Left lung (tissue), 4 donors: ENCODE measurements at regions not wholly inside any gene's neighbourhood (a gene's known extent, or its start where the extent isn't known, plus 50 kb on each side); places are given as distances from the start of the nearest gene placed in this dataset.

ENCODE experiments used
- ATAC-seq: fragments of 200-7000 bp; cut with Tn5 transposase; one replicate; pipeline ENCODE4 v1.9.1; 2020; ENCODE audit warnings: moderate library complexity
- DNase-seq, 4 donors: peaks; one replicate each; pipeline ENCODE4 v3.0.0-alpha.2; 2013 to 2020
- H3K27ac ChIP-seq, 2 donors: fragments of 200-600 bp; sonication (generic) in 1 of 2; one replicate each; pipeline versions ENCODE4 v1.5.0 to v1.8.0; 2020 to 2021
- H3K27me3 ChIP-seq, 2 donors: fragments of 200-600 bp; sonication (generic) in 1 of 2; one replicate each; pipeline versions ENCODE4 v1.5.0 to v1.8.0; 2020 to 2021
- H3K36me3 ChIP-seq, 2 donors: fragments of 200-600 bp; sonication (generic) in 1 of 2; one replicate each; pipeline versions ENCODE4 v1.5.0 to v1.8.0; 2020 to 2021
- H3K4me1 ChIP-seq, 2 donors: fragments of 200-600 bp; one replicate each; pipeline ENCODE4 v1.8.0; 2021
- H3K4me3 ChIP-seq, 2 donors: fragments of 200-600 bp; sonication (generic) in 1 of 2; one replicate each; pipeline versions ENCODE4 v1.5.0 to v1.8.0; 2020 to 2021; ENCODE audit warnings: mild to moderate bottlenecking in 1 of 2
- H3K9me3 ChIP-seq, 2 donors: fragments of 200-600 bp; sonication (generic) in 1 of 2; one replicate each; pipeline versions ENCODE4 v1.5.0 to v1.8.0; 2020 to 2021
- intact Hi-C, 2 donors: fragments of 100-400 bp; cut with DNase I; formaldehyde crosslinking; loops; one replicate each; pipeline versions ENCODE4 v1.11.2 to v1.14.2; 2022
- TF ChIP-seq, protein P1 (sequence below), 2 donors: fragments of 200-600 bp; sonication (generic) in 1 of 2; IDR thresholded peaks; one replicate each; pipeline versions ENCODE4 v1.5.0 to v1.8.0; 2021; ENCODE audit warnings: antibody characterized with exemption in 2 of 2
- donor health status: DM: no; HTN: yes; CAD: no.
- donor health status: DM: no; HTN: no; CAD: no.

DNA sequence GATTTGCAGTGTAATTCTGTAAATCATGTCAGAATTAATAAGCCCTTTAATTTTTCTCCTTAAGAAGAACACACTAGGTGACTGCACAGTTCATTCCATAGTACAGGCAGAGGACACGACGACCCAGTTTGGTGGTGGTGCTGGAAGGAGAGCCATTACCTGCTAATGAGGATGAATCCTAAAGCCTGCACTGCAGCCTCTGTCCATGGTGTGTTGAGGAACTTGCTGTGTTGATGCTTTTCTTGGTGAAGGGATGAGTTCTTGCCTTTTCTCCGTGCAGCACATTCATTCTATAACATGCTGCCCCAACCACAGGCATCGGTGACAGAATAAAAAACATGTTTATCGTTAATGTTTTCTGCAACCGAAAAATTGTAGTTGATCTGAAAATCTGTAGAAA, 89.6 kb upstream of the VEPH1 start:
- no peak for DNase-seq
- intact Hi-C loops: no loop called here
- Histone ChIP-seq H3K27ac (no peak overlapping the region), H3K4me1 (no peaks in the 10 kb centered on the region), H3K27me3 (peaks cover 0 to 4% of the 10 kb centered on the region in 2 donors), H3K4me3 (no peak overlapping the region), H3K36me3 (no peaks in the 10 kb centered on the region), H3K9me3 (no peaks in the 10 kb centered on the region)
- TF ChIP-seq, protein P1, sequence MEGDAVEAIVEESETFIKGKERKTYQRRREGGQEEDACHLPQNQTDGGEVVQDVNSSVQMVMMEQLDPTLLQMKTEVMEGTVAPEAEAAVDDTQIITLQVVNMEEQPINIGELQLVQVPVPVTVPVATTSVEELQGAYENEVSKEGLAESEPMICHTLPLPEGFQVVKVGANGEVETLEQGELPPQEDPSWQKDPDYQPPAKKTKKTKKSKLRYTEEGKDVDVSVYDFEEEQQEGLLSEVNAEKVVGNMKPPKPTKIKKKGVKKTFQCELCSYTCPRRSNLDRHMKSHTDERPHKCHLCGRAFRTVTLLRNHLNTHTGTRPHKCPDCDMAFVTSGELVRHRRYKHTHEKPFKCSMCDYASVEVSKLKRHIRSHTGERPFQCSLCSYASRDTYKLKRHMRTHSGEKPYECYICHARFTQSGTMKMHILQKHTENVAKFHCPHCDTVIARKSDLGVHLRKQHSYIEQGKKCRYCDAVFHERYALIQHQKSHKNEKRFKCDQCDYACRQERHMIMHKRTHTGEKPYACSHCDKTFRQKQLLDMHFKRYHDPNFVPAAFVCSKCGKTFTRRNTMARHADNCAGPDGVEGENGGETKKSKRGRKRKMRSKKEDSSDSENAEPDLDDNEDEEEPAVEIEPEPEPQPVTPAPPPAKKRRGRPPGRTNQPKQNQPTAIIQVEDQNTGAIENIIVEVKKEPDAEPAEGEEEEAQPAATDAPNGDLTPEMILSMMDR (IDR thresholded peaks at IDR 0.05): no peak
- no peak for ATAC-seq

DNA sequence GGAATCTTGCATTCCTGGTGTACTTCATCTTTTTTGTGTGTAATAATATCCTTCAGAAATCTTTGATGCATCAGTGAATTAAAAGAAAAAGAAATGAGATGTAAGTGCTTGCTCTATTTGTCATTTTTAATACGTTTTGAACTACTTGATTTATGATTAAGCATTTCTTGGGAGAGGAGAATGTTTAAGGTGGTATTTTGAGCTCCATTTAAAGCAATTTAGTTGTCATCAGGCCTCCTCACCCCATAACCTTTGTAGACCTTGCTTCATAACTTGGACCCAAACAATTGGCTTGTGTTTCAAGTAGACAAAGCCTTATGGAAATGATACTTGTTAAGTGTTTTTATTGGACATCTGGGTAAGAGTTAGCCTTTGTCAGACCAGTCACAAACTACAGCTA, 87.1 kb upstream of the VEPH1 start:
- no peak overlapping the region for H3K4me3 ChIP-seq
- peaks cover 0 to 4% of the 10 kb centered on the region in 2 donors for H3K27me3 ChIP-seq
- TF ChIP-seq, protein P1 (IDR thresholded peaks at IDR 0.05): no peak
- DNase-seq (no peak), ATAC-seq (no peak)
- H3K4me1 ChIP-seq: no peaks in the 10 kb centered on the region
- H3K27ac ChIP-seq: no peak overlapping the region
- no peaks in the 10 kb centered on the region for H3K36me3 ChIP-seq
- H3K9me3 ChIP-seq: no peaks in the 10 kb centered on the region
- intact Hi-C loops: no loop called here

DNA sequence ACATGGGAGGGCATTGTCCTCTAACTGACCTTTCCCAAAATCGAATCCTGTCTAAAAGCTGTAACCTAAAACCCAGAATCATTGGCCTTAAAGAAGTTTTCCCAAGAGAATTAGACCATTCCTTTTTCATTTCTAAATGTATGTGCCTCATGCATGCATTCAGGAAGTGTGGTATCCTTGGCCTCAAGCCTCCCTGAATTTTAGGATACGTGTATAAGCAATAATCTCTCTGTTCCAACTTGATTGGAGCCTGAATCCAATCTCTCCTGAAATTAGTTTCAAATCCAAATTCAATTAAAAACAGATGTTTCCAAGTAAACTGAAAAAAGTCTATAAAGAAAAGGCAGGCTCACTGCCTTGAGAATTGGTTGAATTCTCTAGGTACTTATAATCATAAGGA, 86.0 kb upstream of the VEPH1 start:
- no peak overlapping the region for H3K4me3 ChIP-seq
- no peaks in the 10 kb centered on the region for H3K4me1 ChIP-seq
- no peak for DNase-seq
- intact Hi-C loops: no loop called here
- no peak for ATAC-seq
- TF ChIP-seq, protein P1 (IDR thresholded peaks at IDR 0.05): no peak
- H3K36me3 ChIP-seq: no peaks in the 10 kb centered on the region
- H3K27ac ChIP-seq: no peak overlapping the region
- no peaks in the 10 kb centered on the region for H3K9me3 ChIP-seq
- H3K27me3 ChIP-seq: peaks cover 0 to under 1% of the 10 kb centered on the region in 2 donors

DNA sequence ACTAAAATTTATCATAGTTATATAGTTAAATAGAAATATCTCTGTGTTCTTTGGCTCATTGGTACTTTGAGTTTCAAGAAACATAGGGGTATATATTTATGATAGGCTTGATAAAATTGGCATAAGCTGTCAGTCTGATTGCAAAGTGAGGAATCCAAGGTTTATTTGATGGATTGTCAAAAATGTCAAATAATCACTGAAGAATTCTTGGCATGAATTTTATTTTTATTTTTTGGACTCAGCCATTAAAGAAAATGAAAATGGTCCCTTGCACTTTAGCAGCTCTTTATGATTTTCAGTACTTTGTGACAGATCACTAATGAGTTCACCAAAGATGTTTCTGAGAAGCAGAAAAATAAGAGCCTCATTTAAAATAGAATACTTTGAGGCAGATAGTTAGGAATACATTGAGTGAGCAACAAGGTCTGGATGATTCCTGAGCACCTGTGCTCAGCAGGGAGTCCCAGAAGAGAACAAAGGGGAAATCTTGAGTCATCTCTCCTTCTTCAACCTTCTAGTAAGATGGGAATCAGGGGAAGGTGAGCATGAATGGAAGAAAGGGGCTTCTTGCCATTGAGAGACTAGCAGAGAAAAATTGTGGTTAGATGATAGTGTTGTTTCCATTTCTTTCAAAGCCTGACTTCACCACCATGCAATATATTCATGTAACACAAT, 85.3 kb upstream of the VEPH1 start:
- DNase-seq (no peak), ATAC-seq (no peak)
- Histone ChIP-seq H3K4me1 (no peaks in the 10 kb centered on the region), H3K27me3 (no peaks in the 10 kb centered on the region), H3K9me3 (no peaks in the 10 kb centered on the region), H3K4me3 (no peak overlapping the region), H3K36me3 (no peaks in the 10 kb centered on the region), H3K27ac (no peak overlapping the region)
- intact Hi-C loops: no loop called here
- TF ChIP-seq, protein P1 (IDR thresholded peaks at IDR 0.05): no peak

DNA sequence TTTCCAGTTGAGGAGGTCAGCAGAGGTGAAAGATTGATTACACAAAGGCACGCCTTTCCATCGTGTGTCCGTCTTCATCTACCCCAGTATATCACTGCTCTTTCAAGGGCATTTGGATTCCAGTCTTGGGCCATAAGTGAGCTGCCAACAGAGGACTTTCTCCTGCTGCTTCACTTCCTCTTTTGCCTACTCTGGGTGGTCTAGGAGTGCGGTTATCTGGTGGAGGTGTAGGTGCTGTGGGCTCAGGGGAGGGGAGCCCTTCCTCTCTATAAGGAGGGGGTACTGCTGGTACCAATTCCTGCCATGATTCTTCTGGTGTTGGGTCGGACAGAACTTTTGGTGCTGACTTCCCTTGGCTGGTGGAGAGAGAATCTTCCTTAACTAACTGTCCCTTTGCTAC, 83.1 kb upstream of the VEPH1 start:
- DNase-seq (no peak), ATAC-seq (no peak)
- Histone ChIP-seq H3K9me3 (no peaks in the 10 kb centered on the region), H3K4me3 (no peak overlapping the region), H3K4me1 (no peaks in the 10 kb centered on the region), H3K27ac (no peak overlapping the region), H3K36me3 (no peaks in the 10 kb centered on the region), H3K27me3 (no peaks in the 10 kb centered on the region)
- intact Hi-C loops: no loop called here
- TF ChIP-seq, protein P1 (IDR thresholded peaks at IDR 0.05): no peak
